Neuronal stem cell (in vitro differentiated cells): ENCODE measurements at regions not wholly inside any gene's neighbourhood (a gene's known extent, or its start where the extent isn't known, plus 50 kb on each side); places are given as distances from the start of the nearest gene placed in this dataset.

Experiments
- DNase-seq: peaks from one replicate; pipeline ENCODE4 v3.0.0-alpha.2; 2013; ENCODE audit warnings: low spot score
- H2AFZ ChIP-seq: one replicate; pipeline ENCODE4 v1.6.1; 2013; ENCODE audit warnings: mild to moderate bottlenecking, low read length, inconsistent platforms
- H2AK5ac ChIP-seq: 2 replicates; pipeline ENCODE4 v1.6.1; 2013; ENCODE audit warnings: low read depth, mild to moderate bottlenecking, inconsistent platforms, low read length, moderate library complexity, mixed read lengths
- H2BK120ac ChIP-seq: 2 replicates; pipeline ENCODE4 v1.6.1; 2013; ENCODE audit warnings: low read depth, mild to moderate bottlenecking, inconsistent platforms, low read length, moderate library complexity, mixed read lengths
- H2BK12ac ChIP-seq: one replicate; pipeline ENCODE4 v1.6.1; 2013; ENCODE audit warnings: low read length, inconsistent platforms
- H2BK15ac ChIP-seq: 2 replicates; pipeline ENCODE4 v1.6.1; 2013; ENCODE audit warnings: mild to moderate bottlenecking, low read length, inconsistent platforms, mixed read lengths
- H2BK5ac ChIP-seq: one replicate; pipeline ENCODE4 v1.6.1; 2013; ENCODE audit warnings: inconsistent platforms, mild to moderate bottlenecking, low read length, moderate library complexity
- H3K14ac ChIP-seq: one replicate; pipeline ENCODE4 v1.6.1; 2013; ENCODE audit warnings: low read length, inconsistent platforms
- H3K18ac ChIP-seq: 2 replicates; pipeline ENCODE4 v1.6.1; 2013; ENCODE audit warnings: low read length, inconsistent platforms
- H3K23ac ChIP-seq: 2 replicates; pipeline ENCODE4 v1.6.1; 2013; ENCODE audit warnings: low read depth, mild to moderate bottlenecking, mixed read lengths, low read length, inconsistent platforms; ENCODE audit not compliant: poor library complexity
- H3K27ac ChIP-seq: replicated peaks from 3 replicates; pipeline ENCODE4 v1.5.1; 2013; ENCODE audit warnings: low read length, inconsistent platforms
- H3K27me3 ChIP-seq, 3 experiments: 2 replicates each; pipeline ENCODE4 v1.6.1; 2013; ENCODE audit warnings: low read length in 3 of 3, mild to moderate bottlenecking in 2 of 3, inconsistent platforms in 1 of 3, low read depth in 1 of 3, mixed read lengths in 1 of 3, moderate library complexity in 1 of 3; ENCODE audit not compliant: control insufficient read depth in 3 of 3, insufficient read depth in 3 of 3
- H3K36me3 ChIP-seq, 2 donors: replicated peaks in 1 of 2; 2 replicates each; pipeline ENCODE4 v1.6.1; 2013; ENCODE audit warnings: low read length in 2 of 2; ENCODE audit not compliant: control insufficient read depth in 2 of 2, insufficient read depth in 2 of 2
- H3K4ac ChIP-seq: 2 replicates; pipeline ENCODE4 v1.6.1; 2013; ENCODE audit warnings: inconsistent platforms, mild to moderate bottlenecking, low read length, moderate library complexity
- H3K4me1 ChIP-seq, 2 donors: 1 replicate in 1 of 2; 2 replicates in 1 of 2; pipeline ENCODE4 v1.6.1; 2013; ENCODE audit warnings: low read length in 2 of 2, low read depth in 1 of 2; ENCODE audit not compliant: control insufficient read depth in 2 of 2, insufficient read depth in 1 of 2
- H3K4me2 ChIP-seq: one replicate; pipeline ENCODE4 v1.6.1; 2013; ENCODE audit warnings: mild to moderate bottlenecking, low read length, inconsistent platforms; ENCODE audit not compliant: insufficient read depth, poor library complexity, severe bottlenecking
- H3K4me3 ChIP-seq, 2 donors: 2 replicates each; pipeline ENCODE4 v1.5.1; 2013; ENCODE audit warnings: low read length in 2 of 2, mild to moderate bottlenecking in 2 of 2, inconsistent platforms in 1 of 2, moderate library complexity in 1 of 2
- H3K79me1 ChIP-seq: one replicate; pipeline ENCODE4 v1.6.1; 2013; ENCODE audit warnings: low read depth, mild to moderate bottlenecking, inconsistent platforms, low read length, moderate library complexity
- H3K9ac ChIP-seq: one replicate; pipeline ENCODE4 v1.6.1; 2013; ENCODE audit warnings: mild to moderate bottlenecking, low read depth, low read length, inconsistent platforms; ENCODE audit not compliant: poor library complexity
- H3K9me3 ChIP-seq, 2 donors: replicated peaks in 1 of 2; 2 replicates each; pipeline versions ENCODE3 to v1.6.1; 2013; ENCODE audit warnings: low read length in 2 of 2, mild to moderate bottlenecking in 2 of 2, inconsistent platforms in 1 of 2, low read depth in 1 of 2, mixed read lengths in 1 of 2, moderate library complexity in 1 of 2; ENCODE audit not compliant: control insufficient read depth in 2 of 2, insufficient read depth in 1 of 2
- H4K8ac ChIP-seq: one replicate; pipeline ENCODE4 v1.6.1; 2013; ENCODE audit warnings: low read depth, mild to moderate bottlenecking, inconsistent platforms, low read length, moderate library complexity
- H4K91ac ChIP-seq: one replicate; pipeline ENCODE4 v1.6.1; 2013; ENCODE audit warnings: low read length, low read depth, mild to moderate bottlenecking, inconsistent platforms; ENCODE audit not compliant: poor library complexity
- WGBS, 2 donors: extraction: QIAGEN DNeasy Blood & Tissue Kit; methylation state at CpG; one replicate each; pipeline ENCODE4 v1.1.7; 2013; ENCODE audit warnings: missing lambda C conversion rate in 2 of 2, mixed read lengths in 1 of 2; ENCODE audit not compliant: insufficient read length in 2 of 2, insufficient replicate concordance in 1 of 2; ENCODE audit errors: extremely low coverage in 2 of 2; 5-methylcytosine and 5-hydroxymethylcytosine counted together

DNA sequence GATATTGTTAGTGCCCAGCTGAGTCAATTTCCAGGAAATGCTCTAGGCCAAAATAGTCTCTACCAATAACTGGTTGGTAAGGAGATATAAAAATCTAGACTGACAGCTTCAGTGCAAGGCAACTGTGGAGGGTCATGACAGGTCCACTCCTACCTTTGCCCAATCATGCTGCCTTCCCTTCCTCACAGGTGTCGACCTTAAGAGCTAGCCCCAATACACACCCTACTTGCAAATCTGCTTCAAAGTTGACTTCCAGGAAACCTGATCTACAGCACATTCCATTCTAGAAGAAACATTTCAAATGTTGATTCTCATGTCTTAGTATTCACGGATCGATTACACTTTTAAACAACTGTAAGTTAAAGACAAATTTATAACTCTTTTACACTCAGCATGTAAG, 1455.5 kb downstream of the TECRL start:
- no CpG with 5 or more reads among the region's 3 CpGs for WGBS, 2 donors
- no peak overlapping the region for H2AFZ ChIP-seq
- no peak overlapping the region for H2BK12ac ChIP-seq
- no peak overlapping the region for H3K9ac ChIP-seq
- H2BK120ac ChIP-seq: no peak overlapping the region
- H3K4me1 ChIP-seq: peaks cover 2 to 6% of the 10 kb centered on the region in 2 donors
- H3K14ac ChIP-seq: no peak overlapping the region
- H2BK15ac ChIP-seq: no peak overlapping the region
- H2AK5ac ChIP-seq: no peak overlapping the region
- no peak overlapping the region for H4K91ac ChIP-seq
- no peaks in the 10 kb centered on the region for H3K27me3 ChIP-seq
- no peak for DNase-seq
- H2BK5ac ChIP-seq: no peak overlapping the region
- no peak overlapping the region for H3K27ac ChIP-seq
- H3K4me2 ChIP-seq: no peak overlapping the region
- H4K8ac ChIP-seq: no peak overlapping the region
- no peaks in the 10 kb centered on the region for H3K79me1 ChIP-seq
- no peak overlapping the region for H3K4me3 ChIP-seq
- no peaks in the 10 kb centered on the region for H3K9me3 ChIP-seq
- H3K23ac ChIP-seq: no peak overlapping the region
- no peak overlapping the region for H3K18ac ChIP-seq
- H3K4ac ChIP-seq: no peak overlapping the region
- no peaks in the 10 kb centered on the region for H3K36me3 ChIP-seq

DNA sequence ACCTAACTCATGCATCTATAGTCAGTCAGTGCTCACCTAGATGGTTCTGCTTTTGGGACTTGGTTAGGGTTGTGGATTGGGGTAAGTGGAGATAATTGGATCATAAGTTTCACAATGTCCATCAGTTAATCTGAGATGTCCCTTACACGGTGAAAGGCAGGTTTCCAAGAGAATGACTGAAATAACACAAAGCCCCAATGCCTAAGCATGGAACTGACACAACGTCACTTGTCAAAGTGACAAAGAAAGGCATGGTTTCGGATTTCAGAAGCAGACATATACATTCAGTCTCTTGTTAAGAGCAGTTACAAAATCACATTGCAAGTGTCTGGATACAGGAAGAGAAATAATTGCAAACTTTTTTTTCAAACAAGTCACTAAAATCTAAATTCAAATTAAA, 1456.9 kb downstream of the TECRL start:
- Histone ChIP-seq H3K79me1 (no peaks in the 10 kb centered on the region), H3K9ac (no peak overlapping the region), H2BK15ac (no peak overlapping the region), H2BK120ac (no peak overlapping the region), H3K27me3 (no peaks in the 10 kb centered on the region), H4K91ac (no peak overlapping the region), H3K4me3 (no peak overlapping the region), H2BK12ac (no peak overlapping the region), H3K14ac (no peak overlapping the region), H3K18ac (no peak overlapping the region), H3K23ac (no peak overlapping the region), H2AK5ac (no peak overlapping the region), H4K8ac (no peak overlapping the region), H2BK5ac (no peak overlapping the region), H3K9me3 (no peaks in the 10 kb centered on the region), H3K4ac (no peak overlapping the region), H3K36me3 (no peaks in the 10 kb centered on the region), H3K4me2 (no peak overlapping the region), H3K4me1 (peaks cover 2 to 6% of the 10 kb centered on the region in 2 donors), H3K27ac (no peak overlapping the region), H2AFZ (peak overlapping the region; percentile 41)
- WGBS, 2 donors: no CpG with 5 or more reads among the region's 3 CpGs
- peak; percentile 44 for DNase-seq

GRCh38 chr4:62948108-62948507, 1461.1 kb downstream of the TECRL start:
- H3K9ac ChIP-seq: no peak overlapping the region
- no peak overlapping the region for H3K4ac ChIP-seq
- peaks cover 2 to 3% of the 10 kb centered on the region in 2 donors for H3K4me1 ChIP-seq
- H2BK12ac ChIP-seq: no peak overlapping the region
- H2BK5ac ChIP-seq: no peak overlapping the region
- no peak overlapping the region for H3K4me2 ChIP-seq
- no peak overlapping the region for H2AFZ ChIP-seq
- no peak overlapping the region for H3K23ac ChIP-seq
- H3K9me3 ChIP-seq: peaks cover 0 to 10% of the 10 kb centered on the region in 2 donors
- no peak overlapping the region for H3K18ac ChIP-seq
- no peak overlapping the region for H4K8ac ChIP-seq
- no peak overlapping the region for H2AK5ac ChIP-seq
- H3K36me3 ChIP-seq: no peaks in the 10 kb centered on the region
- H3K14ac ChIP-seq: no peak overlapping the region
- DNase-seq: no peak
- H3K79me1 ChIP-seq: no peaks in the 10 kb centered on the region
- no peaks in the 10 kb centered on the region for H3K27me3 ChIP-seq
- H4K91ac ChIP-seq: no peak overlapping the region
- H3K4me3 ChIP-seq: no peak overlapping the region
- no peak overlapping the region for H2BK15ac ChIP-seq
- no peak overlapping the region for H2BK120ac ChIP-seq
- H3K27ac ChIP-seq: no peak overlapping the region

- no peak overlapping the region for H4K91ac ChIP-seq
- no peak overlapping the region for H3K4me3 ChIP-seq
- no peak overlapping the region for H2BK120ac ChIP-seq
- peaks cover 0 to 8% of the 10 kb centered on the region in 2 donors for H3K4me1 ChIP-seq
- no peak overlapping the region for H2BK15ac ChIP-seq
- no peak overlapping the region for H3K4me2 ChIP-seq
- no peaks in the 10 kb centered on the region for H3K27me3 ChIP-seq
- H4K8ac ChIP-seq: no peak overlapping the region
- no peak for DNase-seq
- H3K18ac ChIP-seq: no peak overlapping the region
- H3K79me1 ChIP-seq: no peaks in the 10 kb centered on the region
- no peak overlapping the region for H3K23ac ChIP-seq
- H3K4ac ChIP-seq: no peak overlapping the region
- H2AK5ac ChIP-seq: no peak overlapping the region
- H3K36me3 ChIP-seq: no peaks in the 10 kb centered on the region
- H2BK5ac ChIP-seq: no peak overlapping the region
- no peak overlapping the region for H2BK12ac ChIP-seq
- peaks cover 0 to 34% of the 10 kb centered on the region in 2 donors for H3K9me3 ChIP-seq
- no peak overlapping the region for H3K27ac ChIP-seq
- H2AFZ ChIP-seq: no peak overlapping the region
- no peak overlapping the region for H3K9ac ChIP-seq
- no peak overlapping the region for H3K14ac ChIP-seq
Measured at GRCh38 chr4:62940229-62940628, 1469.0 kb downstream of the TECRL start.
